OCI-LY7 (cell line): ENCODE measurements at regions not wholly inside any gene's neighbourhood (a gene's known extent, or its start where the extent isn't known, plus 50 kb on each side); places are given as distances from the start of the nearest gene placed in this dataset.

Experiments
- CTCF ChIP-seq: fragments of 200-600 bp; sonication (generic); conservative IDR thresholded peaks from 2 replicates; pipeline ENCODE4 v1.5.1; 2014; ENCODE audit warnings: mild to moderate bottlenecking, antibody characterized with exemption, low read length, moderate library complexity, mixed read lengths
- EZH2phosphoT487 ChIP-seq: fragments of 200-600 bp; sonication (generic); IDR thresholded peaks from 2 replicates; pipeline ENCODE4 v1.6.1; 2018; ENCODE audit warnings: low read depth, borderline replicate concordance, mild to moderate bottlenecking, mixed run types, antibody characterized with exemption, low read length, moderate library complexity, mixed read lengths

- TF ChIP-seq CTCF (no peak), EZH2phosphoT487 (no peak)
Observed at GRCh38 chr10:43942096-43942850, 293.6 kb upstream of the ZNF32 start.
